ENCODE measurements at regions not wholly inside any gene's neighbourhood (a gene's known extent, or its start where the extent isn't known, plus 50 kb on each side); places are given as distances from the start of the nearest gene placed in this dataset.

GRCh38 chr10:111498560-111498959 lies 421.7 kb downstream of the ADRA2A start:
- TF ChIP-seq, protein P1, sequence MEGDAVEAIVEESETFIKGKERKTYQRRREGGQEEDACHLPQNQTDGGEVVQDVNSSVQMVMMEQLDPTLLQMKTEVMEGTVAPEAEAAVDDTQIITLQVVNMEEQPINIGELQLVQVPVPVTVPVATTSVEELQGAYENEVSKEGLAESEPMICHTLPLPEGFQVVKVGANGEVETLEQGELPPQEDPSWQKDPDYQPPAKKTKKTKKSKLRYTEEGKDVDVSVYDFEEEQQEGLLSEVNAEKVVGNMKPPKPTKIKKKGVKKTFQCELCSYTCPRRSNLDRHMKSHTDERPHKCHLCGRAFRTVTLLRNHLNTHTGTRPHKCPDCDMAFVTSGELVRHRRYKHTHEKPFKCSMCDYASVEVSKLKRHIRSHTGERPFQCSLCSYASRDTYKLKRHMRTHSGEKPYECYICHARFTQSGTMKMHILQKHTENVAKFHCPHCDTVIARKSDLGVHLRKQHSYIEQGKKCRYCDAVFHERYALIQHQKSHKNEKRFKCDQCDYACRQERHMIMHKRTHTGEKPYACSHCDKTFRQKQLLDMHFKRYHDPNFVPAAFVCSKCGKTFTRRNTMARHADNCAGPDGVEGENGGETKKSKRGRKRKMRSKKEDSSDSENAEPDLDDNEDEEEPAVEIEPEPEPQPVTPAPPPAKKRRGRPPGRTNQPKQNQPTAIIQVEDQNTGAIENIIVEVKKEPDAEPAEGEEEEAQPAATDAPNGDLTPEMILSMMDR (IDR thresholded peaks at IDR 0.05; ENCODE audit: borderline replicate concordance, insufficient read depth, low read depth, low read length), result no peak
- H3K4me3 ChIP-seq (ENCODE audit: low read depth, low read length), result no peak overlapping the region

DNA sequence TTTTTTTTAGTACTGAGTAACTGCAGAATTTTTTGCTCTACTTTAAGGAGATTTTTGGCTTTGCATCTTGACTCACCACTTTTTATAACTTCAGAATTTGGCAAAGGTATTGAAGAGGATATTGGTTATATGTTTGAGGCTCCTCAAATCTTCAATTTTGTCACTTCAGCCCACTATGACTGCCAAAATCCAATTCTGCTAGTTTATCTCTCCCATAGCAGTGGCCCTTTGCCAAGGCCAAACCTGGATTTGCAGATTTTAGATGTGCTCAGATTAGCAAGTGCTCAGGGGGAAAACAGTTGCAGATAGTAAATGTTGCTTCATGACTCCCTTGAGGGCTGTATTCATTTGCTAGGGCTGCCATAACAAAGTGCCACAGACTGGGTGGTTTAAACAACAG lies 427.5 kb downstream of the ADRA2A start:
- TF ChIP-seq, protein P1 (IDR thresholded peaks at IDR 0.05; ENCODE audit: borderline replicate concordance, insufficient read depth, low read depth, low read length), result no peak
- no peak overlapping the region for H3K4me3 ChIP-seq (ENCODE audit: low read depth, low read length)

DNA sequence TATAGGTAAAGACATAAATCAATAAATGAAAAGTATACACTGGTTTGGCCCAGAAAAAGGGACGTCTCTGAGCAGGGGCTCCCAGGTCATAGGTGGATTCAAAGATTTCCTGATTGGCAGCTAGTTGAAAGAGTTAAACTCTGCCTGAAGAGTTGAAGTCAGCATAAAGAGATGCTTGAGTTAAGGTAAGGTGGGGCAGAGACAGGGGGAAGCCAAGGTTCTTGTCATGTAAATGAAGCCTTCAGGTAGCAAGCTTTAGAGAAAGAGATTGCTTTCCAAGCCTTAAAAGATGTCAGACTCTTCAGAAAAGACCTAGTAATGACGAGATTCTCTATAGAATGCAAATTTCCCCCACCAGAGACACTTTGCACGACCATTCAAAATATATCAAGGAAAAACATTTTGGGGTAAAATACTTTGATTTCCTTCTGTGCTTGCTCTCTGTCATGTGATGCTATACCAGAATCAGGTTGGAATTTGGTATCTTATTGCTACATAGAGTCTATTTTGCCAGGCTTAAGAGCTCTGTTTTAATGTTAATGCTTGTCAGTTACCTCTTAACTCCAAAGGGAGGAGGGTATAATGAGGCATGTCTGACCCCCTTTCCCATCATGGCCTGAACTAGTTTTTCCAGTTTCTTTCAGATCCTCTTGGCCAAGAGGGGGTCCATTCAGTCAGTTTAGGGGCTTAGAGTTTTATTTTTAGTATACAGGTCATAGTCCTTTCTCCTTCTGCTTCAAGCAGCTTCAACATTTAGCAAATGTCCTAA lies 429.6 kb downstream of the ADRA2A start:
- no peak overlapping the region for H3K4me3 ChIP-seq (ENCODE audit: low read depth, low read length)
- TF ChIP-seq, protein P1 (IDR thresholded peaks at IDR 0.05; ENCODE audit: borderline replicate concordance, insufficient read depth, low read depth, low read length), result no peak

- no peak overlapping the region for H3K4me3 ChIP-seq (ENCODE audit: low read depth, low read length)
- TF ChIP-seq, protein P1 (IDR thresholded peaks at IDR 0.05; ENCODE audit: borderline replicate concordance, insufficient read depth, low read depth, low read length), result no peak
Observed at GRCh38 chr10:111511751-111512150, 434.9 kb downstream of the ADRA2A start.

DNA sequence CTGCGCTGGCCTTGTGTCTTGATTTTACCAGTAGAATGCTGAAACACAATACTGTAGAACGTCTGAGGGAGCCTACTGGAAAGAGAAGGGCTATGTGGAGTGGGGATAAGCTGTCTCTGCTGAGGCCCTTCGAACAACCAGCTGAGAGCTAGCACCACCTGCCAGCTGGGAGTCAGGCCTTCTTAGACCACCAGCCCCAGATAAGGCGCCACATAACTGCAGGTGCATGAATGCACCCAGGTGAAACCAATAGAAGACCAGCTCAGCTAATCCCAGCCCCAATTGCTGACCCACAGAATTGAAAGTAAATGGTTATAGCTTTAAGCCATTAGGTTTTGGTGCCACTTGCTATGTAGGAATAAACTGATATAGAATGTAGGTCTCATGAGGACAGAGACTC lies 438.4 kb downstream of the ADRA2A start:
- no peak overlapping the region for H3K4me3 ChIP-seq (ENCODE audit: low read depth, low read length)
- TF ChIP-seq, protein P1 (IDR thresholded peaks at IDR 0.05; ENCODE audit: borderline replicate concordance, insufficient read depth, low read depth, low read length), result no peak

DNA sequence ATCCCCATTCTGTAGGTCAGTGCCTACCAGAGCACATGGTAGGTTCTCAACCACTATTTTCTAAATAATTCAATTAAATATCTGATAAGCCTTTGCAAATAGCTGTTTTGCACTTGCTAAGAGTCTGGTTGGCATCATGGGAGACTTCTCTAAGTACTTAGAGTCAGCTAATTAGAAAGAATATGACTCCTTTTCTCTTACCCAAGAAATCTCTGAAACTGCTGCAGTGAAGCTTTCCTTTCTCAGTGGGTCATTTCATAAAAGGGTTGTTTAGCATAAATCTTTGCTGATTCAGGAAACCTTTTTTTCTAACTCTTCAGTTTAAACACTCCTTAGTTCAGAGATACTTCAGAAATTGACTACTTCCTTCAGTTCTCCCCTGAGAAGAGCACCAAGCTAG lies 438.9 kb downstream of the ADRA2A start:
- no peak overlapping the region for H3K4me3 ChIP-seq (ENCODE audit: low read depth, low read length)
- TF ChIP-seq, protein P1 (IDR thresholded peaks at IDR 0.05; ENCODE audit: borderline replicate concordance, insufficient read depth, low read depth, low read length), result no peak

- H3K4me3 ChIP-seq (ENCODE audit: low read depth, low read length), result no peak overlapping the region
- TF ChIP-seq, protein P1 (IDR thresholded peaks at IDR 0.05; ENCODE audit: borderline replicate concordance, insufficient read depth, low read depth, low read length), result no peak
Observed at GRCh38 chr10:111516144-111516543, 439.3 kb downstream of the ADRA2A start.
